ENCODE measurements at regions not wholly inside any gene's neighbourhood (a gene's known extent, or its start where the extent isn't known, plus 50 kb on each side); places are given as distances from the start of the nearest gene placed in this dataset.
"Not testable (repeated sequence)": the region's sequence is repeated elsewhere in the genome, so short reads cannot be mapped to it uniquely, and the experiment has no call there.

GRCh38 chr2:38483776-38484501, 106.9 kb upstream of the ATL2 start:
- DNase-seq = no peak

GRCh38 chr2:38482710-38483109, 105.6 kb upstream of the ATL2 start:
- not testable (repeated sequence) for DNase-seq

- no peak for DNase-seq
These were observed 103.5 kb upstream of the ATL2 start for GRCh38 chr2:38480617-38481016.

GRCh38 chr2:38477006-38477405, 99.9 kb upstream of the ATL2 start:
- DNase-seq = no peak

GRCh38 chr2:38475567-38475881, 98.5 kb upstream of the ATL2 start:
- DNase-seq = no peak

- DNase-seq = no peak
These were observed 97.9 kb upstream of the ATL2 start for GRCh38 chr2:38474715-38475566.

- no peak for DNase-seq
These were observed 97.0 kb upstream of the ATL2 start for GRCh38 chr2:38474021-38474456.

- DNase-seq = no peak
These were observed 96.4 kb upstream of the ATL2 start for GRCh38 chr2:38473333-38474005.

- no peak for DNase-seq
These were observed 93.0 kb upstream of the ATL2 start for GRCh38 chr2:38470115-38470514.

- no peak for DNase-seq
These were observed 90.8 kb upstream of the ATL2 start for GRCh38 chr2:38467768-38468455.

GRCh38 chr2:38466876-38467767, 90.0 kb upstream of the ATL2 start:
- DNase-seq = no peak

GRCh38 chr2:38466409-38466808, 89.3 kb upstream of the ATL2 start:
- no peak for DNase-seq

- peak; percentile 2 for DNase-seq
These were observed 88.7 kb upstream of the ATL2 start for GRCh38 chr2:38465789-38466127.

- DNase-seq = no peak
These were observed 88.1 kb upstream of the ATL2 start for GRCh38 chr2:38464971-38465788.

- DNase-seq = no peak
These were observed 86.7 kb upstream of the ATL2 start for GRCh38 chr2:38463752-38464151.

- no peak for DNase-seq
These were observed 85.1 kb upstream of the ATL2 start for GRCh38 chr2:38462121-38462661.

- DNase-seq = no peak
These were observed 84.4 kb upstream of the ATL2 start for GRCh38 chr2:38461470-38461869.

GRCh38 chr2:38460313-38460712, 83.2 kb upstream of the ATL2 start:
- no peak for DNase-seq

GRCh38 chr2:38454081-38454480, 77.0 kb upstream of the ATL2 start:
- no peak for DNase-seq

- DNase-seq = not testable (repeated sequence)
These were observed 74.7 kb upstream of the ATL2 start for GRCh38 chr2:38451778-38452177.

GRCh38 chr2:38450509-38450908, 73.4 kb upstream of the ATL2 start:
- DNase-seq = no peak

All from activated CD4-positive, alpha-beta T cell treated with anti-CD3 and anti-CD28 coated beads, Interleukin-2, amount 50 U/mL, for 1 hour (primary cell).